ENCODE measurements at regions not wholly inside any gene's neighbourhood (a gene's known extent, or its start where the extent isn't known, plus 50 kb on each side); places are given as distances from the start of the nearest gene placed in this dataset.
"Not testable (repeated sequence)": the region's sequence is repeated elsewhere in the genome, so short reads cannot be mapped to it uniquely, and the experiment has no call there.

GRCh38 chr20:47974234-47974878 lies 189.1 kb upstream of the SULF2 start:
- no peak for DNase-seq (ENCODE audit: insufficient read length, low spot score)
- TF ChIP-seq TAF1 (IDR thresholded peaks at IDR 0.05; ENCODE audit: low read depth, low read length) = no peak
- TF ChIP-seq POU2F2 (IDR thresholded peaks at IDR 0.05; ENCODE audit: low read depth, low read length) = no peak
- TF ChIP-seq POLR2A (IDR thresholded peaks at IDR 0.05; ENCODE audit: low read depth, low read length) = no peak
- no peak for TF ChIP-seq SPI1 (IDR thresholded peaks at IDR 0.05; ENCODE audit: low read depth, low read length)
- no peak for TF ChIP-seq POLR2AphosphoS5 (IDR thresholded peaks at IDR 0.05; ENCODE audit: low read depth, low read length)
- TF ChIP-seq PAX5 (IDR thresholded peaks at IDR 0.05; ENCODE audit: insufficient read depth, low read length, severe bottlenecking) = no peak
- no peak for FAIRE-seq

- TF ChIP-seq POLR2AphosphoS5 (IDR thresholded peaks at IDR 0.05; ENCODE audit: low read depth, low read length) = no peak
- no peak for TF ChIP-seq POLR2A (IDR thresholded peaks at IDR 0.05; ENCODE audit: low read depth, low read length)
- TF ChIP-seq TAF1 (IDR thresholded peaks at IDR 0.05; ENCODE audit: low read depth, low read length) = no peak
- TF ChIP-seq POU2F2 (IDR thresholded peaks at IDR 0.05; ENCODE audit: low read depth, low read length) = no peak
- no peak for TF ChIP-seq SPI1 (IDR thresholded peaks at IDR 0.05; ENCODE audit: low read depth, low read length)
- TF ChIP-seq PAX5 (IDR thresholded peaks at IDR 0.05; ENCODE audit: insufficient read depth, low read length, severe bottlenecking) = no peak
- FAIRE-seq (no peak), DNase-seq (ENCODE audit: insufficient read length, low spot score) (no peak)
These were observed 188.4 kb upstream of the SULF2 start for GRCh38 chr20:47973519-47974233.

- TF ChIP-seq PAX5 (IDR thresholded peaks at IDR 0.05; ENCODE audit: insufficient read depth, low read length, severe bottlenecking) (no peak), POU2F2 (IDR thresholded peaks at IDR 0.05; ENCODE audit: low read depth, low read length) (no peak), POLR2AphosphoS5 (IDR thresholded peaks at IDR 0.05; ENCODE audit: low read depth, low read length) (no peak), TAF1 (IDR thresholded peaks at IDR 0.05; ENCODE audit: low read depth, low read length) (no peak), SPI1 (IDR thresholded peaks at IDR 0.05; ENCODE audit: low read depth, low read length) (no peak), POLR2A (IDR thresholded peaks at IDR 0.05; ENCODE audit: low read depth, low read length) (no peak)
- DNase-seq (ENCODE audit: insufficient read length, low spot score) = no peak
- FAIRE-seq = no peak
These were observed 187.6 kb upstream of the SULF2 start for GRCh38 chr20:47972916-47973309.

GRCh38 chr20:47972297-47972915 lies 187.1 kb upstream of the SULF2 start:
- not testable (repeated sequence) for DNase-seq (ENCODE audit: insufficient read length, low spot score); FAIRE-seq

- FAIRE-seq (no peak), DNase-seq (ENCODE audit: insufficient read length, low spot score) (no peak)
- TF ChIP-seq TAF1 (IDR thresholded peaks at IDR 0.05; ENCODE audit: low read depth, low read length) (no peak), PAX5 (IDR thresholded peaks at IDR 0.05; ENCODE audit: insufficient read depth, low read length, severe bottlenecking) (no peak), POU2F2 (IDR thresholded peaks at IDR 0.05; ENCODE audit: low read depth, low read length) (no peak), POLR2AphosphoS5 (IDR thresholded peaks at IDR 0.05; ENCODE audit: low read depth, low read length) (no peak), POLR2A (IDR thresholded peaks at IDR 0.05; ENCODE audit: low read depth, low read length) (no peak), SPI1 (IDR thresholded peaks at IDR 0.05; ENCODE audit: low read depth, low read length) (no peak)
These were observed 185.9 kb upstream of the SULF2 start for GRCh38 chr20:47971058-47971791.

GRCh38 chr20:47970282-47970903 lies 185.1 kb upstream of the SULF2 start:
- TF ChIP-seq POU2F2 (IDR thresholded peaks at IDR 0.05; ENCODE audit: low read depth, low read length) (no peak), POLR2AphosphoS5 (IDR thresholded peaks at IDR 0.05; ENCODE audit: low read depth, low read length) (no peak), TAF1 (IDR thresholded peaks at IDR 0.05; ENCODE audit: low read depth, low read length) (no peak), PAX5 (IDR thresholded peaks at IDR 0.05; ENCODE audit: insufficient read depth, low read length, severe bottlenecking) (no peak), POLR2A (IDR thresholded peaks at IDR 0.05; ENCODE audit: low read depth, low read length) (no peak), SPI1 (IDR thresholded peaks at IDR 0.05; ENCODE audit: low read depth, low read length) (0 out of 2 replicates have a peak, but pooled peaks have one; percentile 29)
- FAIRE-seq (no peak), DNase-seq (ENCODE audit: insufficient read length, low spot score) (no peak)

GRCh38 chr20:47969426-47969825 lies 184.1 kb upstream of the SULF2 start:
- FAIRE-seq = no peak
- no peak for DNase-seq (ENCODE audit: insufficient read length, low spot score)
- no peak for TF ChIP-seq PAX5 (IDR thresholded peaks at IDR 0.05; ENCODE audit: insufficient read depth, low read length, severe bottlenecking)

GRCh38 chr20:47968541-47969310 lies 183.4 kb upstream of the SULF2 start:
- no peak for FAIRE-seq
- no peak for DNase-seq (ENCODE audit: insufficient read length, low spot score)

More at GRCh38 chr20:47968541-47969310, 183.4 kb upstream of the SULF2 start:
- TF ChIP-seq SPI1 (IDR thresholded peaks at IDR 0.05; ENCODE audit: low read depth, low read length) (no peak), TAF1 (IDR thresholded peaks at IDR 0.05; ENCODE audit: low read depth, low read length) (no peak), POU2F2 (IDR thresholded peaks at IDR 0.05; ENCODE audit: low read depth, low read length) (no peak), PAX5 (IDR thresholded peaks at IDR 0.05; ENCODE audit: insufficient read depth, low read length, severe bottlenecking) (no peak), POLR2A (IDR thresholded peaks at IDR 0.05; ENCODE audit: low read depth, low read length) (no peak)
